Stimulated activated CD4-positive, alpha-beta T cell treated with anti-CD3 and anti-CD28 coated beads, Interleukin-2, amount 100 ng/mL, for 48 hours (primary cell): ENCODE measurements at regions not wholly inside any gene's neighbourhood (a gene's known extent, or its start where the extent isn't known, plus 50 kb on each side); places are given as distances from the start of the nearest gene placed in this dataset.

Experiments used
- DNase-seq, 2 donors: peaks; one replicate each; pipeline ENCODE4 v3.0.0-alpha.2; 2020

DNA sequence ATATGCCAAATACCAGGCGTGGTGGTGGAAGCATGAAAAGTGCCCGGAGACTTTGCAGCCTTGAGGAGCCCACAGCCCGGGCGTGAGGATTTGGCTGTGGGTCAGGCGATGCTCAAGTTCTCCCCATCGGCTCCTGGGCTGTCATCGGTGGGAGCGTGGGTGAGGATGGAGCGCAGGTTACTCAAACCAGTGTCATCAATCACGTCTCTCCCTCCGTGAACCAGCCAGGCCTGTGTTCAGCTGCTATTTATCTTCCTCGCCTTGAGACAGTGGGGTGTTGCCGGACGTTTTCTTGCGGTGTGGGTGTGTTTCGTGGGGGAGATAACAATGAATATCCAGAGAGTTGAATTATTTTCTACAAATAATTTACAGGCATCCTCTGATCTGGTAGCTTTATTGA is 317.6 kb downstream of the EIPR1 start:
- DNase-seq, result no peak

- no peak for DNase-seq
These were observed 318.3 kb downstream of the EIPR1 start for GRCh38 chr2:3059141-3059925.

GRCh38 chr2:3054066-3054465 is 323.6 kb downstream of the EIPR1 start:
- no peak for DNase-seq

DNA sequence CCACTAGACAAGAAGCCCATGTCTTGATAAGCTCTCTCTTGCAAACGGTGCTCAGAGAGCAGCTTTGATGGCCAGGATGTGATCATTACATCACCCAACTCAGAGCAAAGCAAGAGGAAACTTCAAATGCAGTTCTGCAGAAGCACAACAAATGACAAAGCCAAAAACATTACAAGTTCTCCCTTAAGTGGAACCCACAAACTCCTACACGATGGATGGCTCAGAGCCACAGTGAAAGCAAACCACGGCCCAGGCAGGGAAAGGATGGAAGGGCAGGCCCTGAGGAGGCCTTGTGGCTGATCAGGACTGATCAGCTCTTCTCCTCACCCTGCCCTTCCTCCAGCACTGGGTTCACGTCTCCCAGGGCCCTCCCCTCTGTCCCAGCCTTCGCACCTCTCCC is 326.4 kb downstream of the EIPR1 start:
- DNase-seq, result peak in 1 of 2 donors; percentile 4

DNA sequence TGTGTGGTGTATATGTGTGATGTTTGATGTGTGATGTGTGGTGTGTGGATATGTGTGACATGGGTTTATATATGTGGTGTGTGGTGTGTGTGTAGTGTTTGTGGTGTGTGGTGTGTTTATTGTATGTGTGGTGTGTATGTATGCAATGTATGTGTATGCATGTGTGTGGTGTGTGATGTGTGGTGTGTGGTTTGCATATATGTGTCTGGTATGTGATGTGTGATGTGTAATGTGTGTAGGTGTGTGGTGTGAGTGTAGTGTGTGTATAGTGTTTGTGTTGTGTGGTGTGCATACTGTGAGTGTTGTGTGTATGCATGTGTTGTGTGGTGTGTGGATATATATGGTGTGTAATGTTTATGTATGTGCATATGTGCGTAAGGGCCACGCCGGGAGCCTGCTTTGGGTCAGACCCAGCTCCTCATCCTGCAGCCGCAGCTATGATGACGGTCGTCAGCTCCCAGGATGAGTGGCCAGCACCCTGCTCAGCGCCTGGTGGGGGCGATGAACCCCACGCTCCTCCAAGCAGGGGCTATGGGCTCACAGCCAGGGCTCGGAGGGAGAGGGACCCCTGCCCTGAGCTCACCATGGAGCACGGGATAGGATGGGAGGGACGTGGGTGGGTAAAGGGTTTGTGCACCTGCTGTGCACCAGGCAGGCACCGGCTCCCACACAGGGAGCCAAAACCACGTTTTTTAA is 331.3 kb downstream of the EIPR1 start:
- DNase-seq, result no peak

DNA sequence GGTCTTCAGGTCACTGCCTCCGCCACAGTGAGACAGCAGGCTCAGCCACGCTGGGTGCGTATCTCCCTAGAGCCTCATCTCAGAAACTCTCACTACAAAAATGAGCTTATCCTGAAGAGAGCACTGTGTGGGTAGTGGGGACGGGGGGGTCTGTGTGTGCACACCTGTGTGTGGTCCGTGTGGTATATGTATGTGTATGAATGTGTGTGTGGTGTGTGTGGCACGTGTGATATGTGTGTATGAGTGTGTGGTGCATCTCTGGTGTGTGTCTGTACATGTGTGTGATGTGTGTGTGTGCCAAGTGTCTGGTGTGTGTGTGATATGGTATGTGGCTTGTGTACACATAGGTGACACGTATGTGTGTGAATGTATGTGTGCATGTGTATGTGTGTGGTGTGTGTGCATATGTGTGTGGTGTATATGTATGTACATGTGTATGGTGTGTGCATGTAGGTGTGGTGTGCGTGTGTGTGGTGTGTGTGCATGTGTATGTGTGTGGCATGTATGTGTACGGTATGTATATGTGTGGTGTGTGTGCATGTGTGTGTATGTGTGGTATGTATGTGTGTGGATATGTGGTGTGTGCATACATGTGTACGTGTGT is 332.2 kb downstream of the EIPR1 start:
- DNase-seq, result no peak

DNA sequence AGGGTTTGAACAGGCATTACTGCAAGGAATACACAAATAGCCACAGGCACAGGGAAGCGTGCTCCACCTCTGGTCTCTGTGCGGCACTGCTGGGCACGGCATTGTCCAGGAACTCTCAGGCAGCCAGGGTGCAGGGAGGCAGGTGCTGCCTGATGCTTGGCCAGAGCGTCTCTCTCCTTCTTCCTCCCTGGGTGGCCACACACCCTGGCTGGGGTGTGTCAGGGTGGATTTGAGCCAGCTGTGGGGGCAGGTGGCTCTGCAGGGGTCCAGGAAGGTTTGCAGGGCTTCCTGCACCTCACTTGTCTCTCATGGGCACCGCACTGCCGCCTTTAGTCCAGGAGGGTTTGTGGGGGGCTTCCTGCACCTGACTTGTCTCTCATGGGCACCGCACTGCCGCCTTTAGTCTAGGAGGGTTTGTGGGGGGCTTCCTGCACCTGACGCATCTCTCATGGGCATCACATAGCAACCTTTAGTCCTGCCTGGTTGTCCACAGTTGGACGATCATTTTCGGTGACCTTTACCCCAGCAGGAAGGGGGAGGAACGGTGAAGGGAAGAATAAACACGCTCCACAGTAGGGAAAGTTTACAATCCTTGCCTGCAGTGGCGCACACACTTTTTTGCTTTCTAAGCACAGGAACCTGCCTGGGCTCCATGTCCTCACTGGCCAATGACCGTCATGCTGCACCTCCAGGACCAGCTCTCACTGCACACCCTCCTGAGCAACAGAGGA is 332.9 kb downstream of the EIPR1 start:
- no peak for DNase-seq

DNA sequence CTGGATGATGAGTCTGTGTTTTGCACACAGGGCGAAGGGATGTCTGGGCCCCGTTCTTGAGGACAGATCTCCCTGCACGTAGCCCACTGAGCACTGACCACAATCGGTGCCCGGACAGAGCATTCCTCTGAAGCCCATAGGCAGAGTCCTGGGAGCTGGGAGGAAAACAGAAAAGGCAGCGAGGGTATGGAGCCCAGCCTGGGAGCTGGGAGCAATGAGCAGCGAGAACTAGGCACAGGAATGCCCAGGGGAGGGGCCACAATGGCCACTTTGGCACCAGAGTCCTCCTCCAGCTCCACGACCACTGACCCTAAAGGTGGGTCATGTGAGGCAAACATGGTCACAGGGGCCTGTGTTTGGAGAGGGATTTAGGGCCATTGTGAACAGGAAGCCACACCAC is 333.9 kb downstream of the EIPR1 start:
- DNase-seq, result no peak

GRCh38 chr2:3042601-3043585 is 334.7 kb downstream of the EIPR1 start:
- no peak for DNase-seq

DNA sequence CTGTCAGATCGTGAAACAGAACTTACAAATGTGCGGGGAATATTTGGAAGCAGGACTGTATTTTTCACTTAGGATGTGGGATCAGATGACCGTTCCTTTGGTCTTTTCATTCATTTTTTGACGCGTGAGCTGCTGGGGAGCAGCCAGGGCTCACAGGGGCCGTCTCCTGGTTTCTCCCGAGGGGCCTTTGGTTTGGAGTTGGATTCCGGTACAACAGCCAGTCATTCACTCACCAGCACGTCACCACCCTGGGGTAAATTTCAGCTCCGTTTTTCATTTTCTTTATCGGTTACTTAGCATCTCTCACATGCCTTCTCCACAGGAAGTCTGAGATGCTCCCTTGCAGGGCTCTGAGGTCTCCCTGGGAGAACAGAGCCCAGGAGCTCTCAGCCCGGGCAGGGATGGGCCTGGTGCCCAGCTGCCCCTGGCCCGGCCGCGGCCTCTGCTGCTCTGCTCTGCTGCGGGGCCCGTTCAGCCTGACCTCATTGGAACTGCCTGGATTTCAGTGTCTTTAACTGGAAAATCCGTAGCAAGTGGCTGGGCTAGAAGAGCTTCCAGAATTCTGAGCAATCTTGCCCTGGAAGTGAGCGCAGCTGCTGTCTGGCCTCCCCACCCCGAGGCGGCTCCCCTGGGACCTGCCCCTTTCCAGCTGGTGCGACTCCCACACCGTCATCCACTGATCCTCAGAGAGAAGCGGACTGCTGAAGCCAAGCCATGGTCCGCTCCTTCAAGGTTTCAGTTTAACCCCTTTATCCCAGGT is 335.6 kb downstream of the EIPR1 start:
- no peak for DNase-seq

GRCh38 chr2:3041246-3041645 is 336.4 kb downstream of the EIPR1 start:
- no peak for DNase-seq

DNA sequence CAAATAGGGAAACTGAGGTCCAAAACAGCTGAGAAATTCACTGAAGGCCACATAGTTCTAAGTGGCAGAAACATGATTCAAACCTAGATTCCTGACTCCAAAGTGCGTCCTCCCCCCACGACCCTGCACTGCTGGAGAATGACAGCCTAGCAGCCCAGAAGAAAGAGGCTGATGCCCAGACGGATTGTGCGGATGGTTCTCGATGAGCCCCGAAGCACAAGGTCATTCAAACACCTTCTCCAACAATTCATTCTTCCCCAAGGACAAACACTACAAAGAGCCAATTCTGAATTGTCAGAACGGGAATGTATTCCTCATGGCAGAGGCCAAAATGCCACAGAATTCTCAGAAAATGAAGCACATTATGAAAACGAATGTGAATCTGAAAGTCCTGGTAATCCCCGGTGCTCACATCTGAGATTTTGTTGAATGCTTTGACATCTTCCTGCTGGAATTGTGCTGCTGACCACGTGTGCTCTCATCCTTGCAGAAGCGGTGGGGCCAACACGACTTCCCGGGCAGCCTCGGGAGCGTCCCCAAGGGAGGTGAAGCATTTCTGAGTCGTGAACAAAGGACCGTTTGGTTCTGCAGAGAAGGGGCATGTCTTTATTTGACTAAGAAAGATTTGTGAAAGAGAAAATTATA is 337.0 kb downstream of the EIPR1 start:
- no peak for DNase-seq

DNA sequence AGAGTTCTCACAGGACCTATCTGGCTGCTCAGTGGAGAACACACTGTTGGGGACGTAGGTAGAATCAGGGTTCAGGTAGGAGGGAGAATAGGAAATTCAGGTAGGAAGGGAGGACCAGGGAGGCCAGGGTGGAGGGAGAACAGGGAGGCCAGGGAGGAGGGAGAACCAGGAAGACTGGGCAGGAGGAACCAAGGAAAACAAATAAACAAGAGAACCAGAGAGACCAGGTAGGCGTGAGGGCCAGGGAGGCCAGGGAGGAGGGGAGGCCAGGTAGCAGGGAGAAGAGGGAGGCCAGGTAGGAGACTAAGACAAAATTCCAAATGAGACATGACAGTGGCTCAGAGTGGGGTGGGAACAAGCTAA is 337.6 kb downstream of the EIPR1 start:
- DNase-seq, result no peak

GRCh38 chr2:3039188-3040065 is 338.2 kb downstream of the EIPR1 start:
- no peak for DNase-seq

DNA sequence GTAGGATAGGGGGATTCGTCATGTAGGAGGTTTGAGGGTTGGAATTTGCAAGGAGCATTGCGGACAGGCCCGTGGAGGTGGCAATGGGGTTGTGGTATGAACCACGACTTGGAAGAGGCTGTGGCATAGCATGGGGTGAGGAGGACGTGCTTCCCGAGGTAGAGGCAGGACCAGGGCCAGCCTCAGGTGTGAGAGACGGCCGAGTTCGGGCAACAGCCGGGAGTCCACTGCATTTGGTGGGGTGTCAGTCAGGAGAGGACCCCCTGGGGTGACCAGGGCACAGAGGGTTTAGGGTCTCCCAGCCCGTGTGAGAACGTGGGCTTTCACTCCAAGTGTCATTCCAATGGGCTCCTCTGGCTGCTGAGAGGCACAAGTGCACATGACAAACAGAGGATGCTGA is 339.0 kb downstream of the EIPR1 start:
- no peak for DNase-seq

GRCh38 chr2:3037196-3038194 is 340.1 kb downstream of the EIPR1 start:
- no peak for DNase-seq

DNA sequence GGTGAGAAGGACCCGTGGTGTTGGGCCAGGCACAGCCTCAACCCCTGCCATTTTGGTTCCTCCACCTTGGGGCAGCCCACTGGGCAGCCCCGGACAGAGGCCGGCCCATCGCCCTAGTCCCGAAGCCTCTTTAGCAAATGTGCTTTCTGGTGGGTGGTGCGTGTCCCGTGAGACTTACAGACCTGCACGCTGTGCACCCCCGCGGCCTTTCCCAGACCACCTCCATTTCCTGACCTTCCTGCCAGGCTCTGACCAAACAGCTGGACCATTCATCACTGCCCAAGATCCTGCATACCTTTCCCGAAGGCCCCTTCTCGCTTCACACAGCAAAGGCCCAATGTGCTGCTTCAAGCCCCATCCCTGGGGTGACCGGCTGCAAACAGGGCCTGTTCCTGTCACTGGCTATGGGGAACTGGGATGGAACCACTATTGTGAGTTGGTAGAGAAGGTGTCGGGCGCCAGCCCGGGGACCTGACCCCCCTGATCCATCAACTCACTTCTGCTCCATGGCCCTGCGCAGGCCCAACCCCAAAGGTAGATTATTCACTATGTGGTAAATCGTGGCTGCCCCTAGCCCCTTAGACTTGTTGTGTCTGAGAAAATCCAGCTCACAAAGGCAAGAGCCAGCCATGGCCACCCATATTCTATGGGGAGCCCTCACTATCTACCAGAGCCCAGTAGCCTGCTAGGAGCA is 341.0 kb downstream of the EIPR1 start:
- DNase-seq, result no peak
